ENCODE measurements at regions not wholly inside any gene's neighbourhood (a gene's known extent, or its start where the extent isn't known, plus 50 kb on each side); places are given as distances from the start of the nearest gene placed in this dataset.

GRCh38 chr12:78790148-78790547, 74.4 kb upstream of the SYT1 start:
- DNase-seq = no peak

DNA sequence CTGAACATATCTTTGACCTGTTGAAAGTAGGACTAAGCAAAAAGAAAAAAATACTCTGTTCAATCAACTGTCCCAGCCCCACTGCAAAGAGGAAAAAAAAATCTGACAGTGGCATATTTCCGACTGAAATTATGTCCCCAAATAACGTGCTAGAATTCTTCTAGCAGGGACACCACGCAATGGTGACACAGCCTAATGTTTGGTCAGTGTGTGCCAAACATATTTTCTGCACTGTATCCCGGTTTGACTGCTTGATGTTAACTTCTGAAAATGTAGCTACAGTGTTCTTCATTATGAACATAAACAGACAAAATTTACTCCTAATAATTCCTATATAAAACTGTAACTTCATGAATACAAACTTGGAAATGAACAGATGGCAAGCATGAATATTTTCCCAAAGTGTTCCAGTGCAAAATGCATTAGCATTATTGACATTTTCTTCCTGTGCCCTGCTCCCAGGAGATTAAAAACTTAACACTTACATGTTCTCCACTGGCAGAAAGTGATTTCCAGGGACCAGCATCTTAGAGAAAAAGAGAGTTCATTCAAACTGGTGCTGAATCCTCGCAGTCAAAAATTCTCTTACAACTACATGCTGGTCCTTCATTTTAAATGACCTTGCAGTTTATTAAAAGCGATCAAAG, 72.4 kb upstream of the SYT1 start:
- DNase-seq = no peak

DNA sequence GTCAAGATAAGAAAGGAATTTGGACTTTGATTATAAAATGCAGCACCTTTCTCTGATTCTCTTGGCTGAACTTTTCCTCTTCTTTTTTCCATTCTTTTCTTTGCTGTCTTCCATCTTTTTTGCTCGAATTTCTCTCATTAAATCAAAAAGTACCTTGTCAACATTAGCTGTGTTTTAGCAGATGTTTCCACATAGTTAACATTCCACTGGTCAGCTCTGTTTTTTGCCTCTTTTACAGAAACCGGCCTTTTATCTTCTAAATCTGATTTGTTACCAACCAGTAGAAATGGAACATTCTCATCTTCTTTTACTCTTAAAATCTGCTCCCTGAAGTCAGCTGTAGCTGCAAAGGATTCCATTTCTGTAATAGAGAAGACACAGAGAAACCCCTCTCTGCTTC, 71.1 kb upstream of the SYT1 start:
- no peak for DNase-seq

- DNase-seq = no peak
These were observed 70.6 kb upstream of the SYT1 start for GRCh38 chr12:78793982-78794381.

GRCh38 chr12:78795934-78796445, 68.6 kb upstream of the SYT1 start:
- no peak for DNase-seq

GRCh38 chr12:78797196-78797931, 67.2 kb upstream of the SYT1 start:
- DNase-seq = no peak

GRCh38 chr12:78799649-78800048, 64.9 kb upstream of the SYT1 start:
- DNase-seq = no peak

GRCh38 chr12:78802593-78802992, 62.0 kb upstream of the SYT1 start:
- DNase-seq = no peak

- no peak for DNase-seq
These were observed 60.3 kb upstream of the SYT1 start for GRCh38 chr12:78804262-78804661.
